Gastroesophageal sphincter (tissue), 4 donors: ENCODE measurements at regions not wholly inside any gene's neighbourhood (a gene's known extent, or its start where the extent isn't known, plus 50 kb on each side); places are given as distances from the start of the nearest gene placed in this dataset.

Experiments used
- ATAC-seq: fragments of 150-250 bp; one replicate; pipeline ENCODE4 v1.9.1; 2016; ENCODE audit warnings: mild to moderate bottlenecking, moderate library complexity
- H3K27ac ChIP-seq, 4 donors: fragments of 200-600 bp; sonication (generic) in 3 of 4; 1 replicate in 3 of 4; 2 replicates in 1 of 4; pipeline ENCODE4 v1.5.1; 2016 to 2019
- H3K27me3 ChIP-seq: fragments of 200-600 bp; sonication (generic); one replicate; pipeline ENCODE4 v1.5.1; 2019
- H3K36me3 ChIP-seq, 2 donors: fragments of 200-600 bp; sonication (generic); one replicate each; pipeline ENCODE4 v1.5.1; 2019; ENCODE audit warnings: control low read depth in 1 of 2
- H3K4me1 ChIP-seq, 3 donors: fragments of 200-600 bp; sonication (generic); 1 replicate in 2 of 3; 2 replicates in 1 of 3; pipeline ENCODE4 v1.5.1; 2016 to 2019; ENCODE audit warnings: control low read depth in 2 of 3
- H3K4me3 ChIP-seq, 2 donors: fragments of 200-600 bp; sonication (generic); one replicate each; pipeline ENCODE4 v1.5.1; 2019; ENCODE audit warnings: mild to moderate bottlenecking in 1 of 2, moderate library complexity in 1 of 2
- H3K9me3 ChIP-seq, 3 donors: fragments of 200-600 bp; sonication (generic); one replicate each; pipeline ENCODE4 v1.5.1; 2017 to 2019; ENCODE audit warnings: control low read depth in 2 of 3
- EP300 ChIP-seq: sonication (generic); formaldehyde crosslinking; IDR thresholded peaks from one replicate; pipeline ENCODE4 v1.6.1; 2017; ENCODE audit warnings: antibody characterized with exemption, mild to moderate bottlenecking
- POLR2A ChIP-seq, 2 donors: fragments of 450-650 bp; IDR thresholded peaks; one replicate each; pipeline ENCODE4 v1.6.1; 2017; ENCODE audit warnings: antibody characterized with exemption in 2 of 2, mild to moderate bottlenecking in 2 of 2, moderate library complexity in 1 of 2
- POLR2AphosphoS5 ChIP-seq: sonication (generic); formaldehyde crosslinking; IDR thresholded peaks from one replicate; pipeline ENCODE4 v1.6.1; 2017; ENCODE audit warnings: antibody characterized with exemption
- WGBS, 2 donors: methylation state at CpG; one replicate each; pipeline ENCODE4 v1.1.5; 2018; ENCODE audit warnings: low coverage in 1 of 2; 5-methylcytosine and 5-hydroxymethylcytosine counted together
- TF ChIP-seq, protein P1 (sequence below), 4 experiments: fragments of 200-600 bp in 2 of 4; fragments of 450-650 bp in 2 of 4; sonication (generic) in 1 of 4; IDR thresholded peaks; one replicate each; pipeline ENCODE4 v1.5.1; 2017 to 2019; ENCODE audit warnings: antibody characterized with exemption in 4 of 4, mild to moderate bottlenecking in 2 of 4, moderate library complexity in 2 of 4

DNA sequence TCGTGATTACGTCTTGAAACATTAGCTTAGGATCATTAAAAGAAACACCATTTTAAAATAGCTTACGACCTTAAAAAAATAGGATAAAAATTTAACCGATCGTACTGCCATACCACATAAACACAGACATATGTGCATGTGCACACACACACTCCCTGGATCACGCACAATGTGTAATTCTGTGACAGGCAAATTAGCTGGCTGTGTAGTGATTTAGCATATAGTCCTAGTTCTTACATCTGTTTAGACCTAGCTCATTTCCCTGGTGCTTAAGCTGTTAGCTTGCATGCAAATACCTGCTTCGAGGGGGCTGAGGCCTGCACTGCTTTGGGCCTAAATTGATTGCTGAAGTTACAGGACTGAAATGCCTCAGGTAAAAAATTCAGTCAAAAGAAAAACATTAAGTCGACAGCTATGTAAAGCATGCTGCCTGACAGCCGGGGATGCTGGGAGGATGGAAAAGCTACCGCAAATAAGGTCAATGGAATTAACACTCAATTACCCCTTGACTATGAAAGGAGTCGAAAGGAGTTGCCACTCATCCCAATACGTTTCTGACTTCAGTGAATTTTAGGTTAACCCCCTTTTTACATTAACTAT lies 267.1 kb upstream of the FZD8 start:
- ATAC-seq = no peak
- WGBS, 2 donors = 85% methylated on average over 12 of the region's 12 CpGs
- no peak overlapping the region for H3K4me3 ChIP-seq
- TF ChIP-seq POLR2A (IDR thresholded peaks at IDR 0.05) = no peak
- H3K36me3 ChIP-seq = no peaks in the 10 kb centered on the region
- no peaks in the 10 kb centered on the region for H3K9me3 ChIP-seq
- H3K27ac ChIP-seq = no peak overlapping the region
- H3K27me3 ChIP-seq = no peaks in the 10 kb centered on the region
- H3K4me1 ChIP-seq = peaks cover 0 to 8% (median 0%) of the 10 kb centered on the region in 3 donors

DNA sequence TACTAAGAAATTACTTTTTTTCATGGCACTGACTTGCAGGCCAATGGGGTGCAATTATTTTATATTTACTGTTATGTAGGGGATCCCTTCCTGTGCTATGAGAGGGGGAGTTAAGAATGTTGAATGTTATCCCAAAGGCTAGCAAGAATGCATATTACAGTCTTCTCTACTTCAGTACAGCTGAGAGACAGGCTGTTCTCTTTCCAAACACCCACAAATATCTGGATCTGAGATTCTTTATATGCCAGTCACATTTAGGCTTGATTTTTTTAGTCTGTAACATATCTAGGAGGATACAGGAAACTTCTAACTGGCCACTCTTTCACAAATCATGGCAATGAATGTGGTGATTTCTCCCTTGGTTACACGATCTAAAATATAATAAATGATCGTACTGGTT lies 266.4 kb upstream of the FZD8 start:
- Histone ChIP-seq H3K27me3 (no peaks in the 10 kb centered on the region), H3K4me1 (peaks cover 0 to 8% (median 0%) of the 10 kb centered on the region in 3 donors), H3K9me3 (no peaks in the 10 kb centered on the region), H3K36me3 (no peaks in the 10 kb centered on the region), H3K27ac (no peak overlapping the region), H3K4me3 (no peak overlapping the region)
- TF ChIP-seq EP300 (no peak), POLR2A (IDR thresholded peaks at IDR 0.05) (no peak), POLR2AphosphoS5 (no peak)
- TF ChIP-seq, protein P1, sequence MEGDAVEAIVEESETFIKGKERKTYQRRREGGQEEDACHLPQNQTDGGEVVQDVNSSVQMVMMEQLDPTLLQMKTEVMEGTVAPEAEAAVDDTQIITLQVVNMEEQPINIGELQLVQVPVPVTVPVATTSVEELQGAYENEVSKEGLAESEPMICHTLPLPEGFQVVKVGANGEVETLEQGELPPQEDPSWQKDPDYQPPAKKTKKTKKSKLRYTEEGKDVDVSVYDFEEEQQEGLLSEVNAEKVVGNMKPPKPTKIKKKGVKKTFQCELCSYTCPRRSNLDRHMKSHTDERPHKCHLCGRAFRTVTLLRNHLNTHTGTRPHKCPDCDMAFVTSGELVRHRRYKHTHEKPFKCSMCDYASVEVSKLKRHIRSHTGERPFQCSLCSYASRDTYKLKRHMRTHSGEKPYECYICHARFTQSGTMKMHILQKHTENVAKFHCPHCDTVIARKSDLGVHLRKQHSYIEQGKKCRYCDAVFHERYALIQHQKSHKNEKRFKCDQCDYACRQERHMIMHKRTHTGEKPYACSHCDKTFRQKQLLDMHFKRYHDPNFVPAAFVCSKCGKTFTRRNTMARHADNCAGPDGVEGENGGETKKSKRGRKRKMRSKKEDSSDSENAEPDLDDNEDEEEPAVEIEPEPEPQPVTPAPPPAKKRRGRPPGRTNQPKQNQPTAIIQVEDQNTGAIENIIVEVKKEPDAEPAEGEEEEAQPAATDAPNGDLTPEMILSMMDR (IDR thresholded peaks at IDR 0.05) = no peak
- WGBS, 2 donors = 95 to 100% methylated on average over 2 of the region's 2 CpGs
- no peak for ATAC-seq

DNA sequence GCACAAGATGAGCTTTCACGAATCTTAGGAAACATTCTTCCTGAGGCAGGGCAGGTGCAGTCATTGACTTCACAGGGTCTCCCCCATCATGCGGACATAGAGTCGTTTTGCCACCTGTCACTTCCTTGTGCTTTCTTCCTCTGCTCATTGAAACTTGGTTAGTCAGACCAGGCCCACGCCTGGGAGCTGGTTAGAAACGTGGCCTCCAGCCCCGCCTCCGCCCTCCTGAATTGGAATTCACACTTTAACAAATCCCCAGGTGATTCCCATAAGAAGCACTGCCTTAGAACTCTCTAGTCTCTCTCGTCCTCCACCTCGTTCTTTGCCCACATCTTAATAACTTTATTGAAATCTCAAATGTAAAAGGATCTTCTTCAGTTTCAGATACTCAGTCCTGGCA lies 265.5 kb upstream of the FZD8 start:
- no peak overlapping the region for H3K27ac ChIP-seq
- no peaks in the 10 kb centered on the region for H3K9me3 ChIP-seq
- peaks cover 0 to 4% (median 0%) of the 10 kb centered on the region in 3 donors for H3K4me1 ChIP-seq
- ATAC-seq = no peak
- 73 to 83% methylated on average over 8 to 9 of the region's 9 CpGs for WGBS, 2 donors
- no peaks in the 10 kb centered on the region for H3K36me3 ChIP-seq
- no peak overlapping the region for H3K4me3 ChIP-seq
- TF ChIP-seq POLR2AphosphoS5 = no peak
- no peak for TF ChIP-seq EP300
- TF ChIP-seq, protein P1 (IDR thresholded peaks at IDR 0.05) = no peak
- no peak for TF ChIP-seq POLR2A (IDR thresholded peaks at IDR 0.05)
- H3K27me3 ChIP-seq = no peaks in the 10 kb centered on the region

DNA sequence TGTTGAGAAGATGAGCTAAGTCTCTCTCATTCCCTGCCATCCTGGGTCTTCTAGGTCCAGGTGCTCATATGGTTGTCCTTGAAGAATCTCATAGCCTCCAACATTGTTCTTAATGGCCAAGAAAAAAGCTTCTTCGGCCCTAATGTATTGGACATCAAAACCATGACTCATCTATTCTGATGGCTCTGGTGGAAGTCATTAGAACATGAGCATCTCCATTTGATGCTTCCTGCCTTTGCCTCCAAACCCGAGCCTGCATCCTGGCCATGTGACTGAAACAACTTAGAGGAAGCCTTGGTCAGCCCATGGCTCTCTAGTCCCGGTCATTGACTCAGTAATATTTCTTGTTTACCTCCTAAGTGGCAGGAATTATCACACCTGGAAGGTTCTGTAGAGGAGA lies 264.1 kb upstream of the FZD8 start:
- no peak for TF ChIP-seq POLR2AphosphoS5
- no peak for TF ChIP-seq EP300
- no peak for TF ChIP-seq POLR2A (IDR thresholded peaks at IDR 0.05)
- TF ChIP-seq, protein P1 (IDR thresholded peaks at IDR 0.05) = no peak
- 60 to 87% methylated on average over 1 to 3 of the region's 3 CpGs for WGBS, 2 donors
- Histone ChIP-seq H3K36me3 (no peaks in the 10 kb centered on the region), H3K4me3 (no peak overlapping the region), H3K4me1 (no peaks in the 10 kb centered on the region), H3K27ac (no peak overlapping the region), H3K9me3 (no peaks in the 10 kb centered on the region), H3K27me3 (no peaks in the 10 kb centered on the region)
- ATAC-seq = no peak

DNA sequence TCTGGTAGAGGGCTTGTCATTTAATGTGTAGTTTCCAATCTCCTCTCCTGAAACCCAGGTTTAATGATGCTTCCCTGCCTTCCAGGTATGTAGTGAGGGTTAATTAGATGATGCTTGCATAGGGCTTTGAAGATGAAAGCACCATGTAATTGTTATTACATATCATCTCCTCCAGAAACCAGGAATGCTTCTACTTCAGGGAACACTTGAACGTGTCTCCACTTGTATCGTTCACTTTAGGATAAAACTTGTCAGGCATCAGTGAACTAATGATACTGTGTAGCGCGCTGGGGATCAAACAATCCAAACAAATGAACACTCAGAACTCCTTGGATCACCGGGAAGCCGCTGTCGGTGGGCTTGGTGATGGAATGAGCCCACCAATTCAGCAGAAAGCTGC lies 260.9 kb upstream of the FZD8 start:
- ATAC-seq = no peak
- Histone ChIP-seq H3K4me3 (no peak overlapping the region), H3K36me3 (no peaks in the 10 kb centered on the region), H3K27ac (no peak overlapping the region), H3K4me1 (no peaks in the 10 kb centered on the region), H3K9me3 (no peaks in the 10 kb centered on the region), H3K27me3 (no peaks in the 10 kb centered on the region)
- no peak for TF ChIP-seq POLR2A (IDR thresholded peaks at IDR 0.05)
- TF ChIP-seq POLR2AphosphoS5 = no peak
- TF ChIP-seq EP300 = no peak
- TF ChIP-seq, protein P1 (IDR thresholded peaks at IDR 0.05) = no peak
- 71 to 74% methylated on average over 5 to 7 of the region's 7 CpGs for WGBS, 2 donors
